ENCODE measurements at regions not wholly inside any gene's neighbourhood (a gene's known extent, or its start where the extent isn't known, plus 50 kb on each side); places are given as distances from the start of the nearest gene placed in this dataset.

DNA sequence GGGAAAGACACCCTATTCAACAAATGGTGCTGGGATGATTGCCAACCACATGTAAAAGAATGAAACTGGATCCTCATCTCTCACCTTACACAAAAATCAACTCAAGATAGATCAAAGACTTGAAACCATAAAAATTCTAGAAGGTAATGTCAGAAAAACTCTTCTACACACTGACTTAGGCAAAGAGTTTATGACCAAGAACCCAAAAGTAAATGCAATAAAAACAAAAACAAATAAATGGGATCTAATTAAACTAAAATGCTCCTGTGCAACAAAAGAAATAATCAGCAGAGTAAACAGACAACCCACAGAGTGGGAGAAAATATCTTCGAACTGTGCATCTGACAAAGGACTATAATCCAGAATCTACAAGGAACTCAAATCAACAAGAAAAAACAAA is 504.2 kb upstream of the MBL2 start:
- CTCF ChIA-PET = no interaction called here
- H3K36me3 ChIP-seq (ENCODE audit: control insufficient read depth, insufficient read depth, low read length) = no peaks in the 10 kb centered on the region
- no peak for DNase-seq (ENCODE audit: low read depth)
- H3K27me3 ChIP-seq (ENCODE audit: control insufficient read depth, insufficient read depth, low read length) = no peaks in the 10 kb centered on the region
- TF ChIP-seq, protein P1, sequence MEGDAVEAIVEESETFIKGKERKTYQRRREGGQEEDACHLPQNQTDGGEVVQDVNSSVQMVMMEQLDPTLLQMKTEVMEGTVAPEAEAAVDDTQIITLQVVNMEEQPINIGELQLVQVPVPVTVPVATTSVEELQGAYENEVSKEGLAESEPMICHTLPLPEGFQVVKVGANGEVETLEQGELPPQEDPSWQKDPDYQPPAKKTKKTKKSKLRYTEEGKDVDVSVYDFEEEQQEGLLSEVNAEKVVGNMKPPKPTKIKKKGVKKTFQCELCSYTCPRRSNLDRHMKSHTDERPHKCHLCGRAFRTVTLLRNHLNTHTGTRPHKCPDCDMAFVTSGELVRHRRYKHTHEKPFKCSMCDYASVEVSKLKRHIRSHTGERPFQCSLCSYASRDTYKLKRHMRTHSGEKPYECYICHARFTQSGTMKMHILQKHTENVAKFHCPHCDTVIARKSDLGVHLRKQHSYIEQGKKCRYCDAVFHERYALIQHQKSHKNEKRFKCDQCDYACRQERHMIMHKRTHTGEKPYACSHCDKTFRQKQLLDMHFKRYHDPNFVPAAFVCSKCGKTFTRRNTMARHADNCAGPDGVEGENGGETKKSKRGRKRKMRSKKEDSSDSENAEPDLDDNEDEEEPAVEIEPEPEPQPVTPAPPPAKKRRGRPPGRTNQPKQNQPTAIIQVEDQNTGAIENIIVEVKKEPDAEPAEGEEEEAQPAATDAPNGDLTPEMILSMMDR (IDR thresholded peaks at IDR 0.05; ENCODE audit: insufficient read depth, low read depth, low read length) = no peak
- POLR2A ChIA-PET = no interaction called here
- H3K4me3 ChIP-seq (ENCODE audit: low read depth, low read length) = no peak overlapping the region

DNA sequence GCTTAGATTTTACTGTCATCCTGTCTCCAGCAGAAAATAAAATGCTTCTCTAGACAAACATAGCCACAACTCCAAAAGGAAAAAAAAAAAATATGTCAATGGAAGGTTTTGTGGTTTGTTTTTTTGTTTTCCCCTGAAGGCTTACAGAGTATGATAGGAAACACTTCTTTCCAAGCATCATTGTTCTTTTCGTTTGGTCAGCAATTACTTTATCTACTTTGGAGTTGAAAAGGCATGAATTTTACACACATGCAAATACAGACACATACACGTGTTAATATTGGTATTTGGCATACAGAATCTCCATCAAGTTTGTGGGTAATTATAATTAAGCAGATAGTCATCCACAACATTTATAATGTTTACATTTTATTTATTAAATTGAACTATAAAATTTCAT is 496.9 kb upstream of the MBL2 start:
- no peaks in the 10 kb centered on the region for H3K27me3 ChIP-seq (ENCODE audit: control insufficient read depth, insufficient read depth, low read length)
- TF ChIP-seq, protein P1 (IDR thresholded peaks at IDR 0.05; ENCODE audit: insufficient read depth, low read depth, low read length) = no peak
- H3K4me3 ChIP-seq (ENCODE audit: low read depth, low read length) = no peak overlapping the region
- H3K36me3 ChIP-seq (ENCODE audit: control insufficient read depth, insufficient read depth, low read length) = no peaks in the 10 kb centered on the region
- CTCF ChIA-PET = no interaction called here
- POLR2A ChIA-PET = no interaction called here
- DNase-seq (ENCODE audit: low read depth) = no peak

DNA sequence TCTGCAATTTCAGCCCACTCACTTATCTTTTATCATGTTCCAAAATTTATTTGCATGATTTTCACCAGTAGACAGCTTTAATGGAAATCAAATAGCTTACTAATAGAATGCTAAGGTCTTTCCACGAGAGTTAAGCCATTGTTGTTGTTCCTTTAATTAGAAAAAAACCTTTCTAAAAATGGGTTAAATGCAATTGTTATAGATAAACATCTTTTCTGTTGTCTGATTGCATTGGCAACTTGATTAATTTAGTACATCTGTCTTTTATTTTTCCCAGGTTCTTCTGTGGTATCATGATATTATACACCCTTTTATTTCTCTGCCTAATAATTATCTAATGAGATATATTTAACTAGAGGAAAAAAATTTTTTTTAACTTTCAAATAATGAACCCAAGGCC is 487.6 kb upstream of the MBL2 start:
- CTCF ChIA-PET = no interaction called here

DNA sequence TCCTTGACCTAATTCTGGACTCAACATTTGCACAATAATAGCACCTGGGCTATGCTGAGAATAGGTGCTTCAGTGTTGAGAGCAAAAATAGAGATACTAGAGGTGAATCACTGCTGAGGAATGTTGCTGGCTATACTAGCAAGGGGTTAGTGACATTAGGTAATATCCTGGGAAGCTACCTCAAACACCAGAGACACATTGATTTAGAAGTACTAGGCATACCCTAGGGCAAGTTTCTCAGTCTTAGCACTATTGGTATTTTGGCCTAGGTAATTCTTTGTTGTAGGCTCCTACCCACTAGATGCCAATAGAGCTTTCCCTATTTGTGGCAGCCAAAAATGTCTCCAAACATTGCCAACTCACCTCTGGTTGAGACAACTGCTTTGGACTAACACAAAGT is 484.0 kb upstream of the MBL2 start:
- CTCF ChIA-PET = no interaction called here

More for the DNA sequence above, 487.6 kb upstream of the MBL2 start:
- no peak for DNase-seq (ENCODE audit: low read depth)
- POLR2A ChIA-PET = no interaction called here
- TF ChIP-seq, protein P1 (IDR thresholded peaks at IDR 0.05; ENCODE audit: insufficient read depth, low read depth, low read length) = no peak
- no peak overlapping the region for H3K4me3 ChIP-seq (ENCODE audit: low read depth, low read length)
- H3K36me3 ChIP-seq (ENCODE audit: control insufficient read depth, insufficient read depth, low read length) = no peaks in the 10 kb centered on the region
- H3K27me3 ChIP-seq (ENCODE audit: control insufficient read depth, insufficient read depth, low read length) = no peaks in the 10 kb centered on the region

DNA sequence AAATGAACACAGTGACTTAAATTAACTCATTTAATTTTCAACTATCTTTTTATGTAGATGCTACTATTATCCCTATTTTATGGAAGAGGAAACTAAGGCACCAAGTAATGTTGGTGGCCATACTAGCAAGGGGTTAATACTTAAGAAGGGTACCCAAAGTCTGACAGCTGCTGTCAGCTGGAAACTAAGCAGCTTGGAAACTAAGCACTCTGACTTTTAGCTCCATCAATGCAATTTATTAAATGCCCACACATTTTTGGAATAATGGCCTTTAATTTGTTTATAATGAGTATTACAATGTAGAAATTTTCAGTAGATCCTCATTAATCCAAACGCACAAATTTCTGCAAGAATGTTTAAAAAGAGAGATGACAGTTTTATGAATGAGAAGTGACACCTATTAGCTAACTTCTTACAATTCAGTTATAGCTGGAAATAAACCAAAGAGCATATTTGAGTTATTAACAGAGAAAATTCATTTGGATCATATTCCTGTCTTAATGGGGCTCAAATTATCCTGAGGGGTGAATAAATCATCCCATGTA is 483.1 kb upstream of the MBL2 start:
- no peak for DNase-seq (ENCODE audit: low read depth)
- CTCF ChIA-PET = no interaction called here
- POLR2A ChIA-PET = no interaction called here
- Histone ChIP-seq H3K36me3 (ENCODE audit: control insufficient read depth, insufficient read depth, low read length) (no peaks in the 10 kb centered on the region), H3K27me3 (ENCODE audit: control insufficient read depth, insufficient read depth, low read length) (no peaks in the 10 kb centered on the region), H3K4me3 (ENCODE audit: low read depth, low read length) (no peak overlapping the region)
- TF ChIP-seq, protein P1 (IDR thresholded peaks at IDR 0.05; ENCODE audit: insufficient read depth, low read depth, low read length) = no peak

More for the DNA sequence above, 484.0 kb upstream of the MBL2 start:
- TF ChIP-seq, protein P1 (IDR thresholded peaks at IDR 0.05; ENCODE audit: insufficient read depth, low read depth, low read length) = no peak
- H3K4me3 ChIP-seq (ENCODE audit: low read depth, low read length) = no peak overlapping the region
- POLR2A ChIA-PET = no interaction called here
- DNase-seq (ENCODE audit: low read depth) = no peak
- H3K36me3 ChIP-seq (ENCODE audit: control insufficient read depth, insufficient read depth, low read length) = no peaks in the 10 kb centered on the region
- H3K27me3 ChIP-seq (ENCODE audit: control insufficient read depth, insufficient read depth, low read length) = no peaks in the 10 kb centered on the region
